ENCODE measurements at regions not wholly inside any gene's neighbourhood (a gene's known extent, or its start where the extent isn't known, plus 50 kb on each side); places are given as distances from the start of the nearest gene placed in this dataset.

DNA sequence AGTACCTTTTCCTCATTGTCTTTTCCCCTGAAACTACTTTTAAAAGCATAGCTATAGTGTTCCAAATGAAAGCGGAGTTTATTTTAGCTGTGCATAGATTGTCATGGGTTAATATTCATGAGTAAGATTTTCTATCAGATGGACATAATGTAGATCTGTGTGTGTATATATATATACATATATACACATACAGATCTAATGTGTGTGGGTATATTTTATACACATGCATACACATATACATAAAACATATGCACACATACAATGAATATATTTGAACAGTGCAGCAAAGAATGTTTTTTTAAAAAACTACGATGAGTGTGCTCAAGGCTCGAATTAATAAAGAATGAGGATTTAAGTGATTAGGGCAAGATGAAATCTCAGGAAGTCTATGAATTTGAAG lies 328.3 kb upstream of the IL12A start:
- Histone ChIP-seq H3K9me3 (replicated peaks in 1 of 3) (no peaks in the 10 kb centered on the region), H3K27me3 (no peaks in the 10 kb centered on the region), H3K27ac (no peak overlapping the region), H3K4me3 (no peak overlapping the region), H3K4me1 (replicated peaks in 1 of 2) (no peaks in the 10 kb centered on the region), H3K36me3 (replicated peaks in 1 of 2) (no peaks in the 10 kb centered on the region)
- intact Hi-C loops (cut with DNase I): no loop called here
- TF ChIP-seq, protein P1, sequence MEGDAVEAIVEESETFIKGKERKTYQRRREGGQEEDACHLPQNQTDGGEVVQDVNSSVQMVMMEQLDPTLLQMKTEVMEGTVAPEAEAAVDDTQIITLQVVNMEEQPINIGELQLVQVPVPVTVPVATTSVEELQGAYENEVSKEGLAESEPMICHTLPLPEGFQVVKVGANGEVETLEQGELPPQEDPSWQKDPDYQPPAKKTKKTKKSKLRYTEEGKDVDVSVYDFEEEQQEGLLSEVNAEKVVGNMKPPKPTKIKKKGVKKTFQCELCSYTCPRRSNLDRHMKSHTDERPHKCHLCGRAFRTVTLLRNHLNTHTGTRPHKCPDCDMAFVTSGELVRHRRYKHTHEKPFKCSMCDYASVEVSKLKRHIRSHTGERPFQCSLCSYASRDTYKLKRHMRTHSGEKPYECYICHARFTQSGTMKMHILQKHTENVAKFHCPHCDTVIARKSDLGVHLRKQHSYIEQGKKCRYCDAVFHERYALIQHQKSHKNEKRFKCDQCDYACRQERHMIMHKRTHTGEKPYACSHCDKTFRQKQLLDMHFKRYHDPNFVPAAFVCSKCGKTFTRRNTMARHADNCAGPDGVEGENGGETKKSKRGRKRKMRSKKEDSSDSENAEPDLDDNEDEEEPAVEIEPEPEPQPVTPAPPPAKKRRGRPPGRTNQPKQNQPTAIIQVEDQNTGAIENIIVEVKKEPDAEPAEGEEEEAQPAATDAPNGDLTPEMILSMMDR (IDR thresholded peaks at IDR 0.05): no peak
- no peak for TF ChIP-seq POLR2A (IDR thresholded peaks at IDR 0.05)
- no peak for DNase-seq
- WGBS, 4 donors: 79 to 86% (median 84%) methylated on average over 3 of the region's 3 CpGs

DNA sequence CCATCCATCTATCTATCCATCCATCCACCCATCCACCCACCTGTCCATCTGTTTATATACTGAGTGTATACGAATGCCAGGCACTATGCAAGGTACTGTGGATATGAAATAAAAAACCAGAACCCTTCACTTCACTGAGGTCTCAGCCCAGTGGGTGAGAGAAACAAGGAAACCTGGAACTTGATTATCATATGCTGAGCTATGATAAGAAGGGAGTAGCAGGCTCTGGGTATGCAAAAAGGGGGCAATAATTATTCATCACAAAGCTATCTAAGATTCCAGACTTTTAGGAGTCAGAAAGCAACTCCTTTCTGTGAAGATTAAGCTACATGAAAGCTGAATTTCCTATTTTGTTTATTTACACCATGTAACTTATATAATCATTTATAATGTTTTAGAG lies 327.7 kb upstream of the IL12A start:
- no peak for DNase-seq
- Histone ChIP-seq H3K27ac (no peak overlapping the region), H3K27me3 (no peaks in the 10 kb centered on the region), H3K9me3 (replicated peaks in 1 of 3) (no peaks in the 10 kb centered on the region), H3K4me1 (replicated peaks in 1 of 2) (no peaks in the 10 kb centered on the region), H3K36me3 (replicated peaks in 1 of 2) (no peaks in the 10 kb centered on the region), H3K4me3 (no peak overlapping the region)
- no peak for TF ChIP-seq POLR2A (IDR thresholded peaks at IDR 0.05)
- TF ChIP-seq, protein P1 (IDR thresholded peaks at IDR 0.05): no peak
- intact Hi-C loops (cut with DNase I): no loop called here
- WGBS, 4 donors: 50 to 68% (median 57%) methylated on average over 1 of the region's 1 CpG

DNA sequence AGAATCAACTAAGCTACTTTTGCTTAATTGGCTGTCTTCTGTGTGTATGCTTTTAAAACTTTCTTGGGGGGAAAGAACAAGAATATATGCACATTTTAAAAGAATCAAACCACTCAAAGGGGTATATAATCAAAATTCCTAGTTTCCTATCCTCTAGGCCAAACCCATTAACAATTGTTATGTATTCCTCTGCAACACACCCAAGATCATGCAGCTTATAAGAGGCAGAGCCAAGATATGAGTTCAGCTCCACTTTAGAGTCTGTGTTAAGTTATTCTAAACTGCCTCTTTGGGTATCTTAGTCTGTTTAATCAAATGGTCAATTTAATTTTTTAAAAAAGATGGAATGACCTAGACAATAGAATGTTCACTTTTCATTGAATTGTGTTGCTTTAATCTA lies 326.1 kb upstream of the IL12A start:
- Histone ChIP-seq H3K9me3 (replicated peaks in 1 of 3) (no peaks in the 10 kb centered on the region), H3K27ac (no peak overlapping the region), H3K27me3 (no peaks in the 10 kb centered on the region), H3K36me3 (replicated peaks in 1 of 2) (no peaks in the 10 kb centered on the region), H3K4me1 (replicated peaks in 1 of 2) (no peaks in the 10 kb centered on the region), H3K4me3 (no peak overlapping the region)
- TF ChIP-seq POLR2A (IDR thresholded peaks at IDR 0.05): no peak
- TF ChIP-seq, protein P1 (IDR thresholded peaks at IDR 0.05): no peak
- DNase-seq: no peak
- intact Hi-C loops (cut with DNase I): no loop called here

DNA sequence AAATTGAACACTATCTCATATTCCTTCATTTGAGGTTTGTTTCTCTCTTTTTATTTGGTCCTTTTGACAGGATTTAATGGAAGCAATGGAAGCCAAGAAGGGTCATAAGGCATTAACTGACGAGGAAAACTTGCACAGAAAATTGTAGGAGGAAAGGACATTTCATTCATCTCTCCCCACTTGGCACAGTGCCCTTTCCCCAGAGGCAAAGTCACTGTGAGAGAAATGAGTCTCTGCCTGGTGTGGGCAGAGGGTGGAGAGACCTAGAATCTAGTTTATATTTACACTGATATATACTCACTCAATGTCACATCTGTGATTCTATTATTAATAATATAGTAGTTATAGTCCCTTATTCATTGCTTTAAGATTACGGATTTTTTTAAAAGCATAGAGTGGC lies 324.6 kb upstream of the IL12A start:
- intact Hi-C loops (cut with DNase I): no loop called here
- Histone ChIP-seq H3K27ac (no peak overlapping the region), H3K9me3 (replicated peaks in 1 of 3) (no peaks in the 10 kb centered on the region), H3K36me3 (replicated peaks in 1 of 2) (no peaks in the 10 kb centered on the region), H3K27me3 (no peaks in the 10 kb centered on the region), H3K4me1 (replicated peaks in 1 of 2) (no peaks in the 10 kb centered on the region), H3K4me3 (no peak overlapping the region)
- TF ChIP-seq, protein P1 (IDR thresholded peaks at IDR 0.05): no peak
- no peak for TF ChIP-seq POLR2A (IDR thresholded peaks at IDR 0.05)
- 49 to 65% (median 59%) methylated on average over 2 of the region's 2 CpGs for WGBS, 4 donors
- DNase-seq: peak in 2 of 7 donors; percentile 7 to 53

Measured in adrenal gland (tissue), 9 donors.